Natural killer cell (primary cell): ENCODE measurements at regions not wholly inside any gene's neighbourhood (a gene's known extent, or its start where the extent isn't known, plus 50 kb on each side); places are given as distances from the start of the nearest gene placed in this dataset.

Source experiments
- ATAC-seq, 3 donors: fragments of 150-1000 bp in 2 of 3; fragments of 200-7000 bp in 1 of 3; cut with Tn5 transposase; 1 replicate in 1 of 3; 2 replicates in 2 of 3; pipeline ENCODE4 v1.10.0; 2021; ENCODE audit warnings: mild to moderate bottlenecking in 2 of 3, moderate library complexity in 2 of 3
- DNase-seq, 2 donors: peaks; one replicate each; pipeline versions ENCODE4 v3.0.0 to v3.0.0-alpha.2; 2013 to 2021; ENCODE audit warnings: mixed read lengths in 1 of 2
- H3K27ac ChIP-seq: one replicate; pipeline ENCODE4 v1.5.1; 2013; ENCODE audit warnings: mild to moderate bottlenecking, low read length
- H3K27me3 ChIP-seq: one replicate; pipeline ENCODE4 v1.6.1; 2013; ENCODE audit warnings: low read length; ENCODE audit not compliant: control insufficient read depth, insufficient read depth
- H3K36me3 ChIP-seq: one replicate; pipeline ENCODE4 v1.6.1; 2013; ENCODE audit warnings: low read length; ENCODE audit not compliant: control insufficient read depth, insufficient read depth
- H3K4me1 ChIP-seq: one replicate; pipeline ENCODE4 v1.6.1; 2013; ENCODE audit warnings: low read length; ENCODE audit not compliant: control insufficient read depth, insufficient read depth
- H3K4me3 ChIP-seq: one replicate; pipeline ENCODE4 v1.5.1; 2013; ENCODE audit warnings: low read length
- H3K9me3 ChIP-seq: one replicate; pipeline ENCODE4 v1.6.1; 2013; ENCODE audit warnings: low read length; ENCODE audit not compliant: control insufficient read depth, insufficient read depth
- H3K27ac Mint-ChIP-seq, 2 donors: one replicate each; pipeline ENCODE4 v1.8.0; 2022; ENCODE audit warnings: mild to moderate bottlenecking in 2 of 2, mixed read lengths in 2 of 2, moderate library complexity in 1 of 2
- H3K27me3 Mint-ChIP-seq, 2 donors: one replicate each; pipeline ENCODE4 v1.8.0; 2022; ENCODE audit warnings: low read depth in 2 of 2, mixed read lengths in 2 of 2
- H3K36me3 Mint-ChIP-seq: one replicate; pipeline ENCODE4 v1.8.0; 2022; ENCODE audit warnings: mixed read lengths
- H3K4me1 Mint-ChIP-seq, 2 donors: one replicate each; pipeline ENCODE4 v1.8.0; 2022; ENCODE audit warnings: mixed read lengths in 2 of 2
- H3K4me3 Mint-ChIP-seq: one replicate; pipeline ENCODE4 v1.8.0; 2022; ENCODE audit warnings: mild to moderate bottlenecking, moderate library complexity, mixed read lengths
- H3K9me3 Mint-ChIP-seq, 2 donors: one replicate each; pipeline ENCODE4 v1.8.0; 2022; ENCODE audit warnings: mixed read lengths in 2 of 2
- CTCF ChIP-seq: fragments of 200-600 bp; IDR thresholded peaks from one replicate; pipeline ENCODE4 v1.8.0; 2022; ENCODE audit warnings: antibody characterized with exemption
- WGBS: methylation state at CpG from one replicate; pipeline ENCODE4 v1.1.7; 2013; ENCODE audit warnings: missing lambda C conversion rate; ENCODE audit not compliant: insufficient coverage; 5-methylcytosine and 5-hydroxymethylcytosine counted together
- intact Hi-C: fragments of 100-400 bp; cut with micrococcal nuclease; formaldehyde crosslinking; loops from one replicate; pipeline ENCODE4 v1.14.2; 2022

DNA sequence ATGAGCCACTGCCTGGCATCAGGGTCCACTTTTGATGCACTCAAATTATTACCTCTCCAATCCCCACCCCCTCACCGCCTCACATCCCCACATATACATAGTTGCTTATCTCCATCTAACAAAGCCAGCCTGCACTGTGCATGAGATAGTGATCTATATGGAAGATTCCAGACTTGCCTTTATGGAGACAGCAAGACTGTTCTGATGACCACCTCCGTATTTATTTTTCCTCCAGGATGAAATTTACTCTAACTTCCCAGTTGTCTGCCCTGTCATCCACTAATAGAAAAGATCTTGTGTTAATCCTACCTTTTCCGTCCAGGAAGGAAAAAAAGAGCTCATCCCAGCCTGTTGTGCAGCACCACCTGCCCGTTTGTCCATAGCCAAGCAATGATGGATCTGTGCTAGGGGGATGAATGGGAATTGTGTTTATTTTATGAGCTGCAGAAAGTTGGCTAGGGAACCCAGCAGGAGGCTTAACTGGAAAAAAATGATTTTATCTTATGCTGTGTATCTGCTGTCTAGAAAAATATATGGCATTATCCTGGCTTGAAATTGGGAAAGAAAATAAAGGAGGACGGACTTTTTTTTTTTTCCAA is 114.5 kb downstream of the CD47 start:
- no peaks in the 10 kb centered on the region for H3K36me3 ChIP-seq
- H3K4me1 ChIP-seq, result peaks cover 18% of the 10 kb centered on the region
- Mint-ChIP-seq H3K4me1 (peaks cover 37 to 44% of the 10 kb centered on the region in 2 donors), H3K27me3 (no peaks in the 10 kb centered on the region), H3K9me3 (no peaks in the 10 kb centered on the region), H3K27ac (peak overlapping the region; percentile 76 to 89), H3K4me3 (peak overlapping the region; percentile 81), H3K36me3 (no peaks in the 10 kb centered on the region)
- 91% methylated on average over 5 of the region's 5 CpGs for WGBS
- no peaks in the 10 kb centered on the region for H3K27me3 ChIP-seq
- intact Hi-C loops, result no loop called here
- ATAC-seq, result no peak
- H3K27ac ChIP-seq, result no peak overlapping the region
- no peak for DNase-seq
- no peak for TF ChIP-seq CTCF
- no peak overlapping the region for H3K4me3 ChIP-seq
- no peaks in the 10 kb centered on the region for H3K9me3 ChIP-seq

DNA sequence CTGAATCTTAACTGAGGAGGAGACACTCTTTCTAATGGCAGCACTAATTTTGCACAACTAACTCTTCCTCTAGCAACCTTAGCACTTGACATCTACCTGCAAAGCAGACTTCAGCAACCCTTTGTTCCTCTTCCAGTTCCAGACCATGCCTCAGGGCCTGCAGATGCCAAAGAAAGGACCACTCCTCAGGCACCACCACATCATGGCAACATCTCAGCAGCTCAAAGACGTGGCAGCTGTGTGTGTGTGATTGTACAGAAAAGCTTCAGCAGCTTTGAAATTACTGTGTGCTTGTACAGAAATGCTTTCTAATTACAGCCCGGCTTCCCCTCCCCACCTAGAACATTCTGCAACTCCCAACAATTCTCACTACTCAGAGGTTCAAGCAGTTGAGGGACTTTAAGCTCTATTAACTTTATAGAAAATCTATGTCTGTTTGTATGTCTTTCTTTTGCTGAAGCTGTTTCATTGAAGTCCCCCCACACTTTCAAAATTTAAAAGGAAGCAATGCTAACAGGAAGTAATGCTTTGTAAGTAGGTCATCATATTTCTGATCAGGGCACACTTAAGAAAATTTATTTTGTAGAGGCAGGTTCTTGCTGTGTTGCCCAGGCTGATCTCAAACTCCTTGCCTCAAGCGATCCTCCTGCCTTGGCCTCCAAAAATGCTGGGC is 115.2 kb downstream of the CD47 start:
- H3K27me3 ChIP-seq, result no peaks in the 10 kb centered on the region
- H3K27ac ChIP-seq, result peak overlapping the region; percentile 1
- no peaks in the 10 kb centered on the region for H3K36me3 ChIP-seq
- H3K9me3 ChIP-seq, result no peaks in the 10 kb centered on the region
- Mint-ChIP-seq H3K27ac (peak overlapping the region; percentile 76 to 89), H3K4me3 (peak overlapping the region; percentile 81), H3K9me3 (no peaks in the 10 kb centered on the region), H3K4me1 (peaks cover 37 to 44% of the 10 kb centered on the region in 2 donors), H3K36me3 (no peaks in the 10 kb centered on the region), H3K27me3 (no peaks in the 10 kb centered on the region)
- DNase-seq, result peak in 1 of 2 donors; percentile 23
- TF ChIP-seq CTCF, result no peak
- H3K4me1 ChIP-seq, result peaks cover 18% of the 10 kb centered on the region
- 75% methylated on average over 2 of the region's 3 CpGs for WGBS
- intact Hi-C loops, result no loop called here
- H3K4me3 ChIP-seq, result no peak overlapping the region
- ATAC-seq, result peak in 2 of 3 donors; percentile 53 to 67

- DNase-seq, result no peak
- Histone ChIP-seq H3K36me3 (no peaks in the 10 kb centered on the region), H3K27ac (no peak overlapping the region), H3K27me3 (no peaks in the 10 kb centered on the region), H3K4me3 (no peak overlapping the region), H3K4me1 (peaks cover 15% of the 10 kb centered on the region), H3K9me3 (no peaks in the 10 kb centered on the region)
- TF ChIP-seq CTCF, result no peak
- intact Hi-C loops, result no loop called here
- Mint-ChIP-seq H3K4me1 (peaks cover 36 to 43% of the 10 kb centered on the region in 2 donors), H3K4me3 (no peak overlapping the region), H3K27me3 (no peaks in the 10 kb centered on the region), H3K9me3 (no peaks in the 10 kb centered on the region), H3K27ac (no peak overlapping the region), H3K36me3 (no peaks in the 10 kb centered on the region)
- ATAC-seq, result no peak
- WGBS, result 90% methylated on average over 2 of the region's 4 CpGs
Measured at GRCh38 chr3:107973961-107974360, 116.9 kb downstream of the CD47 start.

DNA sequence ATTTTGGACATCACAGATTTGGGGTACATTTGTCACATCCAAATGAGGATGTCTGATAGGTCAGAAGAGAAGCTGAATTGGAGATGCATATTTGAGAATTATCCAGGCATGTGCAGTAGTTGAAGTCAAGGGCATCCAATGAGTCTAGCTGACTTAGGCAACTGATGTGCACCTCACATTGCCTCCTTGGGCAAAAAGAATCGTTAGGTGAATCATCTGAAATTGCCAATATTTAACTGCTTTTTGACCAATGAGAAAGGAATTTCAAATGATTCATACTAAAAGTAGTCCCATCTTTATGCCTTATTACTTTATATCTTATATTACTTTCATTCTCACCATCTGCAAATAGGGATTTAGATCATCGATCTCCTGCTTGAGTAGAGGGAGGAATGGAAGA is 117.7 kb downstream of the CD47 start:
- Histone ChIP-seq H3K27me3 (no peaks in the 10 kb centered on the region), H3K36me3 (no peaks in the 10 kb centered on the region), H3K9me3 (no peaks in the 10 kb centered on the region), H3K4me3 (no peak overlapping the region), H3K4me1 (peaks cover 12% of the 10 kb centered on the region), H3K27ac (no peak overlapping the region)
- intact Hi-C loops, result no loop called here
- DNase-seq (no peak), ATAC-seq (no peak)
- Mint-ChIP-seq H3K27ac (no peak overlapping the region), H3K4me3 (no peak overlapping the region), H3K9me3 (no peaks in the 10 kb centered on the region), H3K4me1 (peaks cover 28 to 35% of the 10 kb centered on the region in 2 donors), H3K27me3 (no peaks in the 10 kb centered on the region), H3K36me3 (no peaks in the 10 kb centered on the region)
- no peak for TF ChIP-seq CTCF
- 94% methylated on average over 2 of the region's 2 CpGs for WGBS
